Suprapubic skin (tissue), 4 donors: ENCODE measurements at regions not wholly inside any gene's neighbourhood (a gene's known extent, or its start where the extent isn't known, plus 50 kb on each side); places are given as distances from the start of the nearest gene placed in this dataset.

Experiments used
- EP300 ChIP-seq: sonication (generic); formaldehyde crosslinking; IDR thresholded peaks from one replicate; pipeline ENCODE4 v1.6.1; 2017; ENCODE audit warnings: antibody characterized with exemption
- POLR2A ChIP-seq, 2 donors: fragments of 450-650 bp; IDR thresholded peaks; one replicate each; pipeline ENCODE4 v1.6.1; 2017; ENCODE audit warnings: antibody characterized with exemption in 2 of 2, mild to moderate bottlenecking in 2 of 2, moderate library complexity in 2 of 2
- POLR2AphosphoS5 ChIP-seq, 3 donors: sonication (generic); formaldehyde crosslinking; IDR thresholded peaks; one replicate each; pipeline ENCODE4 v1.6.1; 2017; ENCODE audit warnings: antibody characterized with exemption in 3 of 3
- TF ChIP-seq, protein P1 (sequence below), 2 donors: fragments of 200-600 bp in 1 of 2; fragments of 450-650 bp in 1 of 2; sonication (generic) in 1 of 2; IDR thresholded peaks; one replicate each; pipeline ENCODE4 v1.5.1; 2016 to 2019; ENCODE audit warnings: antibody characterized with exemption in 2 of 2, mild to moderate bottlenecking in 1 of 2, moderate library complexity in 1 of 2

DNA sequence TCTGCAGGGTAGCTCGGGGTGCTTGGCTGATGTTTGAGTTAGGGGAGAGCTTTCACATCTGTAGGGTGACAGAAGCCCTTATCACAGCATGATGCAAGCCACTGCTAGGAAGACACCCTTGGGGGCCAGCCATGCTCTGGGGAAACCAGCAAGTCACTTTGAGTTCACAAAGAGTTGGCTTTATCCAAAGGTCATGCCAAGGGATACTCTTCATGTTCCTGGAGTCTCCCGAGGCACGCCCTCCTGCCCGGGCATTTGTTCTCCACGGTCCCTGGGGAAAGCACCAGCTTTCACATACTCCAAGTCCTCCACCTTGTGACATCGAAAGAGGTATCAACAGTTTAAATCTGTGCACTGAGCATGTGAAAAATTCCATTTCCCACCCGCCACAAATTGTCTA, 227.7 kb downstream of the VAPA start:
- TF ChIP-seq POLR2A (IDR thresholded peaks at IDR 0.05) (no peak), EP300 (no peak), POLR2AphosphoS5 (IDR thresholded peaks at IDR 0.05) (no peak)
- TF ChIP-seq, protein P1, sequence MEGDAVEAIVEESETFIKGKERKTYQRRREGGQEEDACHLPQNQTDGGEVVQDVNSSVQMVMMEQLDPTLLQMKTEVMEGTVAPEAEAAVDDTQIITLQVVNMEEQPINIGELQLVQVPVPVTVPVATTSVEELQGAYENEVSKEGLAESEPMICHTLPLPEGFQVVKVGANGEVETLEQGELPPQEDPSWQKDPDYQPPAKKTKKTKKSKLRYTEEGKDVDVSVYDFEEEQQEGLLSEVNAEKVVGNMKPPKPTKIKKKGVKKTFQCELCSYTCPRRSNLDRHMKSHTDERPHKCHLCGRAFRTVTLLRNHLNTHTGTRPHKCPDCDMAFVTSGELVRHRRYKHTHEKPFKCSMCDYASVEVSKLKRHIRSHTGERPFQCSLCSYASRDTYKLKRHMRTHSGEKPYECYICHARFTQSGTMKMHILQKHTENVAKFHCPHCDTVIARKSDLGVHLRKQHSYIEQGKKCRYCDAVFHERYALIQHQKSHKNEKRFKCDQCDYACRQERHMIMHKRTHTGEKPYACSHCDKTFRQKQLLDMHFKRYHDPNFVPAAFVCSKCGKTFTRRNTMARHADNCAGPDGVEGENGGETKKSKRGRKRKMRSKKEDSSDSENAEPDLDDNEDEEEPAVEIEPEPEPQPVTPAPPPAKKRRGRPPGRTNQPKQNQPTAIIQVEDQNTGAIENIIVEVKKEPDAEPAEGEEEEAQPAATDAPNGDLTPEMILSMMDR (IDR thresholded peaks at IDR 0.05): no peak
